ENCODE measurements at regions not wholly inside any gene's neighbourhood (a gene's known extent, or its start where the extent isn't known, plus 50 kb on each side); places are given as distances from the start of the nearest gene placed in this dataset.

DNA sequence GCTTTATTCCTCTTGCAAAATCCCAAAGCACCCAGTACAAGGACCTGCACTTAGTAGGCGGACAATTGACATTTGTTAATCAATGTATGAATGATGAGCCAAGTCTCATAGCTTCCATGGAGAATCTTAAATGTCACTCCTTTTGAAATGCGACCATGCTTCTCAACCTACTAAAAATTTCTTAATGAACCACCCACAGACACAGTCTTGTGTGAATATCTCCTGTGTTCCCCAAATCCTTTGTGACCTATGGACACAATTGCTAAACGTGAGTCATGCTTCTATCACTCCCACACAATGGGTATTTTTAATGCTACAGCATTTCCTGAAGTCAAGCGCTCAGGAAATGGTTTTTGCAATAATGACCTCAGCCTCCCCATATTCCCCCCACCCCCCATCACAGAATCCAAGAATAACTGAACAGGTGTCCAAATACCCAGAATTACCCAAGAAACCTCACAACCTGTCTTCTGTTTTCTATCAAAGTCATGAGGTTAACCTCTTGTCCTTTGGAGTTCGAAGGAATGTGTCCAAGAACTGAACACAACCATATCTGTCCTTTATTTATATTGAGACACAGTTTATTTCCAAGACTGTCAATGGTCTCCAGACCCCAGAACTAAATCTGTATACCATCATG lies 163.6 kb upstream of the PLEKHG7 start (continued):
- TF ChIP-seq, protein P1, sequence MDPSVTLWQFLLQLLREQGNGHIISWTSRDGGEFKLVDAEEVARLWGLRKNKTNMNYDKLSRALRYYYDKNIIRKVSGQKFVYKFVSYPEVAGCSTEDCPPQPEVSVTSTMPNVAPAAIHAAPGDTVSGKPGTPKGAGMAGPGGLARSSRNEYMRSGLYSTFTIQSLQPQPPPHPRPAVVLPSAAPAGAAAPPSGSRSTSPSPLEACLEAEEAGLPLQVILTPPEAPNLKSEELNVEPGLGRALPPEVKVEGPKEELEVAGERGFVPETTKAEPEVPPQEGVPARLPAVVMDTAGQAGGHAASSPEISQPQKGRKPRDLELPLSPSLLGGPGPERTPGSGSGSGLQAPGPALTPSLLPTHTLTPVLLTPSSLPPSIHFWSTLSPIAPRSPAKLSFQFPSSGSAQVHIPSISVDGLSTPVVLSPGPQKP (IDR thresholded peaks at IDR 0.05; ENCODE audit: low read depth, low read length), result no peak
- peak; percentile 94 for TF ChIP-seq PML (IDR thresholded peaks at IDR 0.05; ENCODE audit: low read length)
- TF ChIP-seq, protein P2, sequence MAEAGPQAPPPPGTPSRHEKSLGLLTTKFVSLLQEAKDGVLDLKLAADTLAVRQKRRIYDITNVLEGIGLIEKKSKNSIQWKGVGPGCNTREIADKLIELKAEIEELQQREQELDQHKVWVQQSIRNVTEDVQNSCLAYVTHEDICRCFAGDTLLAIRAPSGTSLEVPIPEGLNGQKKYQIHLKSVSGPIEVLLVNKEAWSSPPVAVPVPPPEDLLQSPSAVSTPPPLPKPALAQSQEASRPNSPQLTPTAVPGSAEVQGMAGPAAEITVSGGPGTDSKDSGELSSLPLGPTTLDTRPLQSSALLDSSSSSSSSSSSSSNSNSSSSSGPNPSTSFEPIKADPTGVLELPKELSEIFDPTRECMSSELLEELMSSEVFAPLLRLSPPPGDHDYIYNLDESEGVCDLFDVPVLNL (IDR thresholded peaks at IDR 0.05; ENCODE audit: low read depth, low read length), result no peak
- no peak for TF ChIP-seq MYB (IDR thresholded peaks at IDR 0.05; ENCODE audit: borderline replicate concordance, low read depth, low read length)
- TF ChIP-seq, protein P3, sequence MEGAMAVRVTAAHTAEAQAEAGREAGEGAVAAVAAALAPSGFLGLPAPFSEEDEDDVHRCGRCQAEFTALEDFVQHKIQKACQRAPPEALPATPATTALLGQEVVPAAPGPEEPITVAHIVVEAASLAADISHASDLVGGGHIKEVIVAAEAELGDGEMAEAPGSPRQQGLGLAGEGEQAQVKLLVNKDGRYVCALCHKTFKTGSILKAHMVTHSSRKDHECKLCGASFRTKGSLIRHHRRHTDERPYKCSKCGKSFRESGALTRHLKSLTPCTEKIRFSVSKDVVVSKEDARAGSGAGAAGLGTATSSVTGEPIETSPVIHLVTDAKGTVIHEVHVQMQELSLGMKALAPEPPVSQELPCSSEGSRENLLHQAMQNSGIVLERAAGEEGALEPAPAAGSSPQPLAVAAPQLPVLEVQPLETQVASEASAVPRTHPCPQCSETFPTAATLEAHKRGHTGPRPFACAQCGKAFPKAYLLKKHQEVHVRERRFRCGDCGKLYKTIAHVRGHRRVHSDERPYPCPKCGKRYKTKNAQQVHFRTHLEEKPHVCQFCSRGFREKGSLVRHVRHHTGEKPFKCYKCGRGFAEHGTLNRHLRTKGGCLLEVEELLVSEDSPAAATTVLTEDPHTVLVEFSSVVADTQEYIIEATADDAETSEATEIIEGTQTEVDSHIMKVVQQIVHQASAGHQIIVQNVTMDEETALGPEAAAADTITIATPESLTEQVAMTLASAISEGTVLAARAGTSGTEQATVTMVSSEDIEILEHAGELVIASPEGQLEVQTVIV (IDR thresholded peaks at IDR 0.05; ENCODE audit: borderline replicate concordance, partially characterized antibody), result no peak
- TF ChIP-seq JUNB (IDR thresholded peaks at IDR 0.05), result peak; percentile 96
- peak; percentile 98 for TF ChIP-seq ATF7 (IDR thresholded peaks at IDR 0.05; ENCODE audit: low read depth)
- TF ChIP-seq BHLHE40 (IDR thresholded peaks at IDR 0.05; ENCODE audit: borderline replicate concordance in 1 of 2, low read depth in 2 of 2, low read length in 1 of 2), result peak; percentile 97 to 99
- TF ChIP-seq, protein P4, sequence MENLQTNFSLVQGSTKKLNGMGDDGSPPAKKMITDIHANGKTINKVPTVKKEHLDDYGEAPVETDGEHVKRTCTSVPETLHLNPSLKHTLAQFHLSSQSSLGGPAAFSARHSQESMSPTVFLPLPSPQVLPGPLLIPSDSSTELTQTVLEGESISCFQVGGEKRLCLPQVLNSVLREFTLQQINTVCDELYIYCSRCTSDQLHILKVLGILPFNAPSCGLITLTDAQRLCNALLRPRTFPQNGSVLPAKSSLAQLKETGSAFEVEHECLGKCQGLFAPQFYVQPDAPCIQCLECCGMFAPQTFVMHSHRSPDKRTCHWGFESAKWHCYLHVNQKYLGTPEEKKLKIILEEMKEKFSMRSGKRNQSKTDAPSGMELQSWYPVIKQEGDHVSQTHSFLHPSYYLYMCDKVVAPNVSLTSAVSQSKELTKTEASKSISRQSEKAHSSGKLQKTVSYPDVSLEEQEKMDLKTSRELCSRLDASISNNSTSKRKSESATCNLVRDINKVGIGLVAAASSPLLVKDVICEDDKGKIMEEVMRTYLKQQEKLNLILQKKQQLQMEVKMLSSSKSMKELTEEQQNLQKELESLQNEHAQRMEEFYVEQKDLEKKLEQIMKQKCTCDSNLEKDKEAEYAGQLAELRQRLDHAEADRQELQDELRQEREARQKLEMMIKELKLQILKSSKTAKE (IDR thresholded peaks at IDR 0.05; ENCODE audit: low read depth, poor library complexity, severe bottlenecking), result peak; percentile 83
- TF ChIP-seq, protein P5, sequence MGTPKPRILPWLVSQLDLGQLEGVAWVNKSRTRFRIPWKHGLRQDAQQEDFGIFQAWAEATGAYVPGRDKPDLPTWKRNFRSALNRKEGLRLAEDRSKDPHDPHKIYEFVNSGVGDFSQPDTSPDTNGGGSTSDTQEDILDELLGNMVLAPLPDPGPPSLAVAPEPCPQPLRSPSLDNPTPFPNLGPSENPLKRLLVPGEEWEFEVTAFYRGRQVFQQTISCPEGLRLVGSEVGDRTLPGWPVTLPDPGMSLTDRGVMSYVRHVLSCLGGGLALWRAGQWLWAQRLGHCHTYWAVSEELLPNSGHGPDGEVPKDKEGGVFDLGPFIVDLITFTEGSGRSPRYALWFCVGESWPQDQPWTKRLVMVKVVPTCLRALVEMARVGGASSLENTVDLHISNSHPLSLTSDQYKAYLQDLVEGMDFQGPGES (IDR thresholded peaks at IDR 0.05), result no peak
- TF ChIP-seq, protein P6, sequence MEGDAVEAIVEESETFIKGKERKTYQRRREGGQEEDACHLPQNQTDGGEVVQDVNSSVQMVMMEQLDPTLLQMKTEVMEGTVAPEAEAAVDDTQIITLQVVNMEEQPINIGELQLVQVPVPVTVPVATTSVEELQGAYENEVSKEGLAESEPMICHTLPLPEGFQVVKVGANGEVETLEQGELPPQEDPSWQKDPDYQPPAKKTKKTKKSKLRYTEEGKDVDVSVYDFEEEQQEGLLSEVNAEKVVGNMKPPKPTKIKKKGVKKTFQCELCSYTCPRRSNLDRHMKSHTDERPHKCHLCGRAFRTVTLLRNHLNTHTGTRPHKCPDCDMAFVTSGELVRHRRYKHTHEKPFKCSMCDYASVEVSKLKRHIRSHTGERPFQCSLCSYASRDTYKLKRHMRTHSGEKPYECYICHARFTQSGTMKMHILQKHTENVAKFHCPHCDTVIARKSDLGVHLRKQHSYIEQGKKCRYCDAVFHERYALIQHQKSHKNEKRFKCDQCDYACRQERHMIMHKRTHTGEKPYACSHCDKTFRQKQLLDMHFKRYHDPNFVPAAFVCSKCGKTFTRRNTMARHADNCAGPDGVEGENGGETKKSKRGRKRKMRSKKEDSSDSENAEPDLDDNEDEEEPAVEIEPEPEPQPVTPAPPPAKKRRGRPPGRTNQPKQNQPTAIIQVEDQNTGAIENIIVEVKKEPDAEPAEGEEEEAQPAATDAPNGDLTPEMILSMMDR (IDR thresholded peaks at IDR 0.05 in 2 of 3, conservative IDR thresholded peaks at IDR 0.05 in 1 of 3; ENCODE audit: control insufficient read depth in 2 of 3, extremely low read depth in 1 of 3, insufficient read depth in 1 of 3, low read depth in 3 of 3, low read length in 3 of 3), result no peak
- peak; percentile 40; the same call in 1 of the 2 replicates for TF ChIP-seq MXI1 (IDR thresholded peaks at IDR 0.05; ENCODE audit: low read depth, low read length)
- TF ChIP-seq IKZF1 (conservative IDR thresholded peaks at IDR 0.05), result peak; percentile 99
- no peak; the same call in 1 of the 2 replicates for TF ChIP-seq NR2C1 (IDR thresholded peaks at IDR 0.05)
- TF ChIP-seq PAX5 (IDR thresholded peaks at IDR 0.05; ENCODE audit: borderline replicate concordance, low read depth, low read length), result peak; percentile 89
- TF ChIP-seq NFYB (IDR thresholded peaks at IDR 0.05; ENCODE audit: insufficient read depth, low read depth, low read length), result no peak
- no peak; the same call in 1 of the 2 replicates for TF ChIP-seq POLR2AphosphoS2 (IDR thresholded peaks at IDR 0.05; ENCODE audit: low read depth, low read length)

Measured in GM12878 (cell line).